CMK (cell line): ENCODE measurements at regions not wholly inside any gene's neighbourhood (a gene's known extent, or its start where the extent isn't known, plus 50 kb on each side); places are given as distances from the start of the nearest gene placed in this dataset.
"Not testable (repeated sequence)": the region's sequence is repeated elsewhere in the genome, so short reads cannot be mapped to it uniquely, and the experiment has no call there.

Source experiments
- DNase-seq: peaks from one replicate; pipeline ENCODE4 v3.0.0-alpha.2; 2010; ENCODE audit warnings: low read depth

- no peak for DNase-seq
Observed at GRCh38 chr3:66934041-66934440, 64.1 kb upstream of the KBTBD8 start.

GRCh38 chr3:66934725-66935124, 63.4 kb upstream of the KBTBD8 start:
- no peak for DNase-seq

GRCh38 chr3:66937041-66937440, 61.1 kb upstream of the KBTBD8 start:
- DNase-seq: not testable (repeated sequence)

GRCh38 chr3:66938338-66938963, 59.7 kb upstream of the KBTBD8 start:
- peak; percentile 3 for DNase-seq

- DNase-seq: no peak
Observed at GRCh38 chr3:66948041-66948440, 50.1 kb upstream of the KBTBD8 start.
